ENCODE measurements at regions not wholly inside any gene's neighbourhood (a gene's known extent, or its start where the extent isn't known, plus 50 kb on each side); places are given as distances from the start of the nearest gene placed in this dataset.

- DNase-seq (ENCODE audit: low spot score) (no peak), ATAC-seq (ENCODE audit: low FRiP score) (no peak)
- no peak for TF ChIP-seq CTCF (IDR thresholded peaks at IDR 0.05)
Measured at GRCh38 chr1:36722871-36723270, 240.2 kb upstream of the CSF3R start.

- TF ChIP-seq CTCF (IDR thresholded peaks at IDR 0.05) = no peak
- ATAC-seq (ENCODE audit: low FRiP score) (no peak), DNase-seq (ENCODE audit: low spot score) (no peak)
Measured at GRCh38 chr1:36721261-36721660, 238.5 kb upstream of the CSF3R start.

- no peak for DNase-seq (ENCODE audit: low spot score)
- ATAC-seq (ENCODE audit: low FRiP score) = no peak
- no peak for TF ChIP-seq CTCF (IDR thresholded peaks at IDR 0.05)
Measured at GRCh38 chr1:36717431-36717830, 234.7 kb upstream of the CSF3R start.

- no peak for TF ChIP-seq CTCF (IDR thresholded peaks at IDR 0.05)
- DNase-seq (ENCODE audit: low spot score) (no peak), ATAC-seq (ENCODE audit: low FRiP score) (no peak)
Measured at GRCh38 chr1:36715797-36716196, 233.1 kb upstream of the CSF3R start.

GRCh38 chr1:36714301-36714700, 231.6 kb upstream of the CSF3R start:
- DNase-seq (ENCODE audit: low spot score) (no peak), ATAC-seq (ENCODE audit: low FRiP score) (no peak)
- no peak for TF ChIP-seq CTCF (IDR thresholded peaks at IDR 0.05)

GRCh38 chr1:36711480-36711879, 228.8 kb upstream of the CSF3R start:
- TF ChIP-seq CTCF (IDR thresholded peaks at IDR 0.05) = no peak
- DNase-seq (ENCODE audit: low spot score) (no peak), ATAC-seq (ENCODE audit: low FRiP score) (no peak)

GRCh38 chr1:36710951-36711350, 228.2 kb upstream of the CSF3R start:
- ATAC-seq (ENCODE audit: low FRiP score) (no peak), DNase-seq (ENCODE audit: low spot score) (no peak)

More at GRCh38 chr1:36710951-36711350, 228.2 kb upstream of the CSF3R start:
- TF ChIP-seq CTCF (IDR thresholded peaks at IDR 0.05) = no peak

Measured in omental fat pad (tissue), 3 donors.